ENCODE measurements at regions not wholly inside any gene's neighbourhood (a gene's known extent, or its start where the extent isn't known, plus 50 kb on each side); places are given as distances from the start of the nearest gene placed in this dataset.

GRCh38 chr6:22852101-22852500 is 282.7 kb downstream of the HDGFL1 start:
- Histone ChIP-seq H3K36me3 (ENCODE audit: control insufficient read depth in 1 of 2, insufficient read depth in 2 of 2, low read length in 2 of 2) (no peaks in the 10 kb centered on the region), H3K4me2 (ENCODE audit: low read length) (no peak overlapping the region), H3K27ac (ENCODE audit: low read depth, low read length) (no peak overlapping the region), H4K20me1 (ENCODE audit: insufficient read depth) (no peaks in the 10 kb centered on the region), H3K9me2 (ENCODE audit: insufficient read depth) (no peaks in the 10 kb centered on the region), H3K9ac (ENCODE audit: low read length) (no peak overlapping the region), H3K4me1 (ENCODE audit: control insufficient read depth in 1 of 2, insufficient read depth in 2 of 2, low read length in 2 of 2) (no peaks in the 10 kb centered on the region), H3K79me2 (ENCODE audit: insufficient read depth, low read length) (no peaks in the 10 kb centered on the region), H2AFZ (ENCODE audit: low read depth, low read length, poor library complexity, severe bottlenecking) (no peak overlapping the region), H3K27me3 (ENCODE audit: insufficient read depth, low read length) (no peaks in the 10 kb centered on the region), H3K9me3 (ENCODE audit: control insufficient read depth in 1 of 2, insufficient read depth in 1 of 2, low read depth in 1 of 2, low read length in 2 of 2) (peaks cover 0 to 3% of the 10 kb centered on the region in 2 experiments; a peak in 1 of 4 replicates), H3K4me3 (replicated peaks in 1 of 2; ENCODE audit: low read depth in 1 of 2, low read length in 2 of 2) (no peak overlapping the region)
- TF ChIP-seq ZFX (IDR thresholded peaks at IDR 0.05), result no peak
- TF ChIP-seq, protein P1, sequence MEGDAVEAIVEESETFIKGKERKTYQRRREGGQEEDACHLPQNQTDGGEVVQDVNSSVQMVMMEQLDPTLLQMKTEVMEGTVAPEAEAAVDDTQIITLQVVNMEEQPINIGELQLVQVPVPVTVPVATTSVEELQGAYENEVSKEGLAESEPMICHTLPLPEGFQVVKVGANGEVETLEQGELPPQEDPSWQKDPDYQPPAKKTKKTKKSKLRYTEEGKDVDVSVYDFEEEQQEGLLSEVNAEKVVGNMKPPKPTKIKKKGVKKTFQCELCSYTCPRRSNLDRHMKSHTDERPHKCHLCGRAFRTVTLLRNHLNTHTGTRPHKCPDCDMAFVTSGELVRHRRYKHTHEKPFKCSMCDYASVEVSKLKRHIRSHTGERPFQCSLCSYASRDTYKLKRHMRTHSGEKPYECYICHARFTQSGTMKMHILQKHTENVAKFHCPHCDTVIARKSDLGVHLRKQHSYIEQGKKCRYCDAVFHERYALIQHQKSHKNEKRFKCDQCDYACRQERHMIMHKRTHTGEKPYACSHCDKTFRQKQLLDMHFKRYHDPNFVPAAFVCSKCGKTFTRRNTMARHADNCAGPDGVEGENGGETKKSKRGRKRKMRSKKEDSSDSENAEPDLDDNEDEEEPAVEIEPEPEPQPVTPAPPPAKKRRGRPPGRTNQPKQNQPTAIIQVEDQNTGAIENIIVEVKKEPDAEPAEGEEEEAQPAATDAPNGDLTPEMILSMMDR (IDR thresholded peaks at IDR 0.05 in 2 of 3, conservative IDR thresholded peaks at IDR 0.05 in 1 of 3; ENCODE audit: borderline replicate concordance in 1 of 3, insufficient read depth in 1 of 3, low read depth in 2 of 3, low read length in 2 of 3), result no peak
- TF ChIP-seq TCF7L2 (IDR thresholded peaks at IDR 0.05; ENCODE audit: borderline replicate concordance, extremely low read depth, insufficient read depth, insufficient read length), result no peak
- no peak for TF ChIP-seq SRF (IDR thresholded peaks at IDR 0.05; ENCODE audit: low read depth)
- no peak for TF ChIP-seq REST (IDR thresholded peaks at IDR 0.05; ENCODE audit: low read depth)
- TF ChIP-seq EZH2phosphoT487 (IDR thresholded peaks at IDR 0.05; ENCODE audit: borderline replicate concordance), result no peak
- no peak for TF ChIP-seq RAD21 (IDR thresholded peaks at IDR 0.05; ENCODE audit: low read depth)
- TF ChIP-seq SP1 (IDR thresholded peaks at IDR 0.05; ENCODE audit: low read depth), result no peak
- TF ChIP-seq, protein P2, sequence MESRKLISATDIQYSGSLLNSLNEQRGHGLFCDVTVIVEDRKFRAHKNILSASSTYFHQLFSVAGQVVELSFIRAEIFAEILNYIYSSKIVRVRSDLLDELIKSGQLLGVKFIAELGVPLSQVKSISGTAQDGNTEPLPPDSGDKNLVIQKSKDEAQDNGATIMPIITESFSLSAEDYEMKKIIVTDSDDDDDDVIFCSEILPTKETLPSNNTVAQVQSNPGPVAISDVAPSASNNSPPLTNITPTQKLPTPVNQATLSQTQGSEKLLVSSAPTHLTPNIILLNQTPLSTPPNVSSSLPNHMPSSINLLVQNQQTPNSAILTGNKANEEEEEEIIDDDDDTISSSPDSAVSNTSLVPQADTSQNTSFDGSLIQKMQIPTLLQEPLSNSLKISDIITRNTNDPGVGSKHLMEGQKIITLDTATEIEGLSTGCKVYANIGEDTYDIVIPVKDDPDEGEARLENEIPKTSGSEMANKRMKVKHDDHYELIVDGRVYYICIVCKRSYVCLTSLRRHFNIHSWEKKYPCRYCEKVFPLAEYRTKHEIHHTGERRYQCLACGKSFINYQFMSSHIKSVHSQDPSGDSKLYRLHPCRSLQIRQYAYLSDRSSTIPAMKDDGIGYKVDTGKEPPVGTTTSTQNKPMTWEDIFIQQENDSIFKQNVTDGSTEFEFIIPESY (IDR thresholded peaks at IDR 0.05; ENCODE audit: extremely low read depth, insufficient replicate concordance, low read length), result no peak
- TF ChIP-seq, protein P3, sequence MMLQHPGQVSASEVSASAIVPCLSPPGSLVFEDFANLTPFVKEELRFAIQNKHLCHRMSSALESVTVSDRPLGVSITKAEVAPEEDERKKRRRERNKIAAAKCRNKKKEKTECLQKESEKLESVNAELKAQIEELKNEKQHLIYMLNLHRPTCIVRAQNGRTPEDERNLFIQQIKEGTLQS (IDR thresholded peaks at IDR 0.05), result no peak
- no peak for TF ChIP-seq POLR2AphosphoS5 (IDR thresholded peaks at IDR 0.05; ENCODE audit: low read depth, low read length)
- TF ChIP-seq JUND (IDR thresholded peaks at IDR 0.05), result no peak
- no peak for TF ChIP-seq SIN3A (IDR thresholded peaks at IDR 0.05; ENCODE audit: low read depth)
- no peak for TF ChIP-seq MAX (IDR thresholded peaks at IDR 0.05)
- no peak for TF ChIP-seq YY1 (IDR thresholded peaks at IDR 0.05; ENCODE audit: extremely low read depth, insufficient replicate concordance, low read depth, low read length)
- TF ChIP-seq ELF1 (IDR thresholded peaks at IDR 0.05; ENCODE audit: borderline replicate concordance, low read depth), result no peak
- TF ChIP-seq EZH2 (IDR thresholded peaks at IDR 0.05), result no peak
- no peak for TF ChIP-seq FOSL1 (IDR thresholded peaks at IDR 0.05; ENCODE audit: low read depth)
- no peak for TF ChIP-seq CBX3 (IDR thresholded peaks at IDR 0.05; ENCODE audit: low read depth)
- ATAC-seq (no peak), DNase-seq (ENCODE audit: low read depth, low spot score) (no peak)
- ChIA-PET CTCF (no interaction called here), RAD21 (ENCODE audit: low non-redundant PET in 1 of 2, low total read pairs in 2 of 2, uncharacterized antibody in 2 of 2, unreplicated experiment in 2 of 2) (no interaction called here), POLR2A (no interaction called here)
- intact Hi-C loops (cut with micrococcal nuclease), result no loop called here
- BruUV-seq (replicated peaks), result no TSS peak
